UCSD-AML1 (cell line): ENCODE measurements at regions not wholly inside any gene's neighbourhood (a gene's known extent, or its start where the extent isn't known, plus 50 kb on each side); places are given as distances from the start of the nearest gene placed in this dataset.
"Not testable (repeated sequence)": the region's sequence is repeated elsewhere in the genome, so short reads cannot be mapped to it uniquely, and the experiment has no call there.

Source experiments
- DNase-seq: peaks from one replicate; lab custom pipeline; 2025; ENCODE audit not compliant: unreplicated experiment; lab: John Stamatoyannopoulos, UW

DNA sequence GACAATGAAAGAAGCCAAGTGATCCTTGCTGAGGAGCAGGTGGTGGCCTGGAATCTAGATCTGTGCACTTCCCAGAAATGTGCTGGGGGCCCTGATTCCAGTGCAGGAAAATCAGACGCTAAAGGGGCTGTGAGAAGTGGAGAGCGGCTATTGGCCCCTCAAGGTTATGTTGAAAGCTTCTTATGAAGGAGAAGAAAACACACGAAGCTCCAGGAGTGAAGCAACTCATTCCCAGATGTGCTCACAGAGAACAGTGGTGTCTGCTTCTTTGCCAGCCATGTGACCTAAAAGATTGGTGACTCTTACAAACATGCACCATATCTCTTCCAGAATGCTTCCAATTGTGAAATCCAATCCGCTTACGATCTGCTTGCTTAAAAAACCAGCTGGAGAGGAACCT lies 679.3 kb upstream of the IGFBP3 start:
- DNase-seq = no peak

DNA sequence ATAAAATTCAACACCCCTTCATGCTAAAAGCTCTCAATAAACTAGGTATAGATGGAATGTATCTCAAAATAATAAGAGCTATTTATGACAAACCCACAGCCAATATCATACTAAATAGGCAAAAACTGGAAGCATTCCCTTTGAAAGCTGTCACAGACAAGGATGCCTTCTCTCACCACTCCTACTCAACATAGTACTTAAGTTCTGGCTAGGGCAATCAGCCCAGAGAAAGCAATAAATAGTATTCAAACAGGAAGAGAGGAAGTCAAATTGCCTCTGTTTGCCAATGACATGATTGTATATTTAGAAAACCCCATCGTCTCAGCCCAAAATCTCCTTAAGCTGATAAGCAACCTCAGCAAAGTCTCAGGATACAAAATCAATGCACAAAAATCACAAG lies 673.8 kb upstream of the IGFBP3 start:
- not testable (repeated sequence) for DNase-seq

DNA sequence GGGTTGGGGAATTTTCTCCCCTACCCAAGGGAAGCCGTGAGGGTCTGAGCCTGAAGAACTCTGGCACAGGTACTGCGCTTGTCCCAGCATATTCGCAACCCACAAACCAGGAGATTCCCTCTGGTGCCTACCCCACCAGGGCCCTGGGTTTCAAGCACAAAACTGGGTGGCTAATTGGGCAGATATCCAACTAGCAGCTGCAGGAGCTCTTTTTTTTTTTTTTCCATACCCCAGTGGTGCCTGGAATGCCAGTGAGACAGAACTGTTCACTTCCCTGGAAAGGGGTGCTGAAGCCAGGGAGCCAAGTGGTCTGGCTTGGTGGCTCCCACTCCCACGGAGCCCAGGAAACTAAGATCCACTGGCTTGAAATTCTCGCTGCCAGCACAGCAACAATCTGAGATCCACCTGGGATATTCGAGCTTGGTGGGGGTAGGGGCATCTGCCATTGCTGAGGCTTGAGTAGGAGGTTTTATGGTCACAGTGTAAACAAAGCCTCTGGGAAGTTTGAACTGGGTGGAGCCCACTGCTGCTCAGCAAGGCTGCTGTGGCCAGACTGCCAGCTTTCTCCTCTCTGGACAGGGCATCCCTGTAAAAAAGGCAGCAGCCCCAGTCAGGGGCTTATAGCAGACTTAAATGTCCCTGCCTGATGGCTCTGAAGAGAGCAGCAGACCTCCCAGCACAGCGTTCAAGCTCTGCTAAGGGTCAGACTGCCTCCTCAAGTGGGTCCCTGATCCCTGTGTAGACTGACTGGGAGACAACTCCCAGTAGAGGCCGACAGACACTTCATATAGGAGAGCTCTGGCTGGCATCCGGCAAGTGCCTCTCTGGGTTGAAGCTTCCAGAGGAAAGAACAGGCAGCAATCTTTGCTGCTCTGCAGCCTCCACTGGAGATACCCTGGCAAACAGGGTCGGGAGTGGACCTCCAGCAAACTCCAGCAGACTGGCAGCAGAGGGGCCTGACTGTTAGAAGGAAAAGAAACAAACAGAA lies 670.1 kb upstream of the IGFBP3 start:
- DNase-seq = not testable (repeated sequence)

DNA sequence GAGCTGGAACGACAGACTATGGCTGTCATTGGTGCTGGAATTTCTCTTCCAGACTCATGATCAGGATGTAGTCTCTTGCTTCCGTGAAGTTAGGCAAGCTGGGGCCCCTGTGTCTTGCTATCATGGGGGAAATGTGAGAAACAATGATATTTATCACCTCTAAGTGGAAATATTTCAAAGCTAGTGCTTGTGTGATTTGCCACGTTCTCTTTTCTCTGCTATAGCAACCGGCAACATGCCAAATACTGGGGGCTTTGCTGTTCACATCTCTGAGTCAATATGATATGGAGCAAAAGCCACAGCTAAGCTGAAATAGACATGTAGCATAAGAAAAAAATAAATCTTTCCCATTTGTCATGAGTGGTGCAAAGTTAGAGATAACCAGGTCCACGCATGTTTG lies 668.2 kb upstream of the IGFBP3 start:
- DNase-seq = no peak

DNA sequence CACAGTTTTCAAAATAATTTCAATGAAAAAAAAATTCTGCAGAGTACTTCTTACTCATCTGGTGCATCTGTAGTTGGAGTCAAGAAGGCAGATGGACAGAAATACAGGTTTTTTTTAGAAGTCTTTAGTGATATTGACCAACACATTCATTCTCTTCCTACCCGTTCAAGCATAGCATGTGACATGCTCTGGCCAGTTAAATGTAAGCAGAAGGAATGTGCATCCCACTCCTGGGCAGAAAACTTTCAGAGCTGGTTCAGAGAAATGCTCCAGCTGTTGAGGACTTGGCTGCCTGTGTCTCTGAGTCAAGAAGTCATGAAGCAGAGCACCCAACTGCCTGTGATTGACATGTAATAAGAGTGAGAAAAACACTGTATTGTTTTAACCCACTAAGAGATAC lies 665.3 kb upstream of the IGFBP3 start:
- DNase-seq = no peak

DNA sequence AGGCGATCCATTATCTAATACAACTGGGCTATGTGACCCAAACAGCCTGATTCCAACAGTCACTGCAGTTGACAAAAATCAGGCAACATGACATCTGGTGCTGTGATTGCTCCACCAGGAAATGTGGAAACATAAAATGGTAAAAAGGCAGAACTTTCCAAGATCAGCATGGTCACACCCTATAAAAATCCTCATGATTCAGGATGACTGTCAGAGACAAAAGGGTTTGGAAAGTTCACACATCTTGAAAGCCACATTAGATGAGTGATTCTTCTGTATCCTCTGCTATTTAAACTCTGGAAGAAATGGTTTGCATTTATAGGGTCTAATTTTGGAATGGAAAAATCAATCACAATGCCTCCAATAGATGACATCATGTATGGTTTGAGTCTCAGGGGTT lies 662.6 kb upstream of the IGFBP3 start:
- DNase-seq = no peak

DNA sequence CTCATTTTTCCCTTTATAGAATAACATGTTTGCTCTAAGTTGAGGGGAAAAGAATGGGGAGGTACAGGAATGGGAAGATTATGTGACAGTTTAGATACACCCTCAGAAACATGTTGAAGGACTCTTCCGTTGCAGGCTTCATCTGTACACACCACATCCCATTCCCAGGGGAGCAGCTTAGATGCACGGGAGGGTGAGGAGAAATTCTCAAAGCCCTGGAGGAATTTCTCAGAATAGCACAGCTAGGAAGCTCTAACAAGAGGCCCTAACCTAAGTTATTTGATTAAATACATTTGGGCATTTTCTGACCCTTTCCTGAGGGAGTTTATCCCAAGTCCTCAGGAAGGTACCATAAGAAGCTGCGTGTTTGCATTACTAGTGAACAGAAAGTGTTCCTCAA lies 660.2 kb upstream of the IGFBP3 start:
- DNase-seq = no peak

DNA sequence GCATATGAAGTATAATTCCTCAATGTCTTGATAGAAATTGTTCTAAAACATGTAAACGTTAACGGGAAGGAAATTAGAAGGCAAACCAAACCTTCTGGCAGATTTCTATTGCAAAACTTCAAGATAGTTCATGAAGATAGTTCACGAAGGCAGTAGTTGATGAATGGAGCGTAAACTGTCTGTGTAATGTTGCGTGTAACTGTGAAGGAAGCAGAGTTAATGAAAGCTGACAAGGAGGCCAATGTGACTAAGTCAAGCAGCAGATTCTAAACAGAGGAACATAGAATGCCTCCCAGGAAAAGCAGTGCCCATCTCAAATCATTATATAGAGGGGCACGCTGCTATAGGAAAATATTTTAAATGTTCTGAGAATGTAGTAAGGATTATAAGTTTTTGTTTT lies 659.7 kb upstream of the IGFBP3 start:
- DNase-seq = no peak

DNA sequence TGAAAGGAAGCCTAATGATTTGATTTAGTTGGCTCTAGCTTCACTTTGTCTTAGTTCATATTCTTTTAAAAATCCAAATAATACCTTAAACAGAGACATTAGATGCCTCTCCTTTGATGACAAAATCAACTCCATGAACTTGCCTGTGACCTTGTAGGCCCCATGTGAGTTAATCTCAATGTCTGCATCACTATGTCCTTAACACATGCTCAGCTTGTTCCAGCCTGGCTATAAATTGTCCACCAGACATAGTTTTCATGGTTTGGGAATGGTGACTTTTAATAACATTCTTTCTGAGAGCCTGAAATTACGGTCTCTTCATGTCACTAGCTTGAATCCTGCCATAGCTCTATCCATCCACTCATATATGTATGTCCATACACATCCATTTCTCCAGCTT lies 656.3 kb upstream of the IGFBP3 start:
- DNase-seq = no peak

DNA sequence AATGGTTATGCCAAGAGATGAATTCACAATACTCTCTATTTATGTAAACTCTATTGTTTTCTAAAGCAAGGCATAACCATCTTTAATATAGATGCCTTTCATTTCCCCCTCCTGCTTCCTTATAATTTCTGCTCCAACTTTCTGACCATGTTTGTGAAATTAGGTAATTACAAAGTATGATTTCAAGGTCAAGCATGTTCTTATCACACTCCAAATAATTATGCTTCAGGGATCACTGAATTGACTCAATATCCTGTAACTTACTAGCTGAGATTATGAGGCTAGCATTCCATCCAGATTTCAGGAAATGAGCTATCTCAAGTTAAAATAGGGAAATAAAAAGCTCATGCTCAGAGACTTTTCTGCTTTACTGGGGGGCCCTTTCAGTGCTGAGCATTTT lies 655.9 kb upstream of the IGFBP3 start:
- no peak for DNase-seq

DNA sequence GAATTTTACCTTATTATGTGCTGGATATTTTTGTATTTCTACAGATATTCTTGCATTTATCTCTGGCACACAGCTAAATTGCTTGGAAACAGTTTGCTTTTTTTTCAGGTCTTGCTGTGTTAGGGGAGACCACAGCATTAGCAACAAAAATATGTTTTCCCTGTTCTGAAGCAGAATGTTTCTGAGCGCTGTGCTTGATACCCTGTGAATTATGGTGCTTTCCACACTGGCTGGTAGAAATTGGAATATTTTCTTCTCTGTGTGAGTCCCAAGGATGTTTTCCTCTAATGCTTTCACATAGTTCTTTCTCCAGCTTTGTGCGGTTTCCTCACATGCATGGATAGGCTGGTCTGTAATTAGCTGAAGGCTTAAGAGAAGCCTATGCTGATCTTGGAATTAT lies 651.6 kb upstream of the IGFBP3 start:
- no peak for DNase-seq

DNA sequence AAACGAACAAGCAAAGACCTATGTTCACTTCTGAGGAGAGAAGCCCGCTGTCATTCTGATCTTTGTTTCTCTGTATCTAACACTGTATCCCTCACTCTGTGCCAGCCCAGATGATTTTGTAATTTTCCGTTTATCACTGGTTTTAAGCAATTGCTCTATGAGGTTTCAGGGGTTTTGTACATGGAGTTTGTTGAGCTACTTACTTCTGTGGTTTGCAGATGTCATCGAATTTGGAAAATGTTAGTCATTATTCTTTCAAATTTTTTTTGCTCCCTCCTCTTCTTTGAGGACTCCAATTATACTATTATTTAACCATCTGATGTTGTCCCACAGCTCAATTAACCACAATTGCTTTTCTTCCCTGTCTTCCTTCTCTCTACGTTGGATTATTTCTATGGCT lies 650.9 kb upstream of the IGFBP3 start:
- no peak for DNase-seq

DNA sequence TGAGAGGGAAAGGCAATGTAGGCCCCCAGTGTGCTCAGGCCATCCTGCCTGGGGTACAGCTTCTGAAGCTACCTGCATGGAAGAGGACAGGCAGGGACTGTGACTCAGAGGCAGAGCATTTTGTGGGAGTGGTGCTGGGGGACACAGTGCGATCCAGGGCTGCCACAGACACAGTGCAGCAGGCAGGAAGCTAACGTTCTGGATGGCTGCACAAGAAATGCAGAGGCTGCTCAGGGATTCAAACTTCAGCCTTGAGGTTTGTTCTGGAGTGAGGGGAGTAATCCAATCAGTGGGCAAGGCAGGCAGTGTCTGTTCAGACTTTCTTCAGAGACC lies 648.0 kb upstream of the IGFBP3 start:
- DNase-seq = no peak

DNA sequence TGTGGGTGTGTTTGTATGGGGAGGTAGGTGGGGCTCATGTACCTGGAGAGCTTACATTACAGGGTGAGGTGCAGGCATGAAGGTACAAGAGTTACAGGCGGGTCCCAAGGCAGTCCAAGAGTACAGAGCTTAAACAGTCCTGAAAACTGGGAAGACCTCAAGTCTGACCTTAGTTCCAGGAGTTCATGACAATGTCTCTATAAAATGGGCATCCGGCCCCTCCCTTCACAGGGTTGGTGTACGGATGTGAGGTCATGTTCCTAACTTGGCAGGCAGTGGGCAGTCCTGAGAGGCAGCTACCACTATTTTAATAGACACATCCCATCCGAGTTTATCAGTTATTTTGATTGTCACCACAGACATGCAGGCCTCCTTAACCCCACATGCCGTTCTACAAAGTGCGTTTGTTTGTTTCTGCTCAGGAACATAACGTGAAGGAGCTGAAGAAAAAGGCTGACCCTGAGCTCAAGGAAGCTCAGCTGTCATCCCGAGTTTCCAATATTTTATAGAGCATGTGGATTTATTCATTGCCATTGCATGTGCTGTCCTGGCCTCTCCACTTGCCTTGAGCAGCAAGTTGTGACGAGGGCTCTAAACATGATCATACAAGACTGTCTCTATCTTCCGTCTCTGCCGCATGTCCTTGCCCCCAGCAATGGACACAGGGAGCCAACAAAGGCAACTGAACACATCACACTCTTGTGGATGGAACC lies 647.5 kb upstream of the IGFBP3 start:
- DNase-seq = no peak

DNA sequence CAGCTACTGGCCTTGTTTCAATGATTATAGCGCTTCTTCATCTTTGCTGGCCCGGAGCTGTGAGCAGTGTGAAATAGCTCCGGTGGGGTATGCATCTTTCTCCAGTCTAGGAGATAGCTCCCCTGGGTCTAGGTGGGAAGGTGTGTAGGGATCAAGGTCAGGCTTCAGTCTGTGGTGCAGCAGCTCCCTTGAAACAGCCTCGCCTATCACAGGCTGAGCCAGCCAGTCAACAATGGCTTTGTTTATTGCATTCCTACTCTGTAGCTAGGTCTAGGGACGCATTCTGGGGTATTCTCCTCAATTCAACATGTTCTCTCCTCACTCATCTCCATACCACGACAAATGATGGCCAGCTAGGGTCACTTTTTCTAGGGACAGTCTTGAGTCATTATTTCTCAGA lies 646.8 kb upstream of the IGFBP3 start:
- no peak for DNase-seq

DNA sequence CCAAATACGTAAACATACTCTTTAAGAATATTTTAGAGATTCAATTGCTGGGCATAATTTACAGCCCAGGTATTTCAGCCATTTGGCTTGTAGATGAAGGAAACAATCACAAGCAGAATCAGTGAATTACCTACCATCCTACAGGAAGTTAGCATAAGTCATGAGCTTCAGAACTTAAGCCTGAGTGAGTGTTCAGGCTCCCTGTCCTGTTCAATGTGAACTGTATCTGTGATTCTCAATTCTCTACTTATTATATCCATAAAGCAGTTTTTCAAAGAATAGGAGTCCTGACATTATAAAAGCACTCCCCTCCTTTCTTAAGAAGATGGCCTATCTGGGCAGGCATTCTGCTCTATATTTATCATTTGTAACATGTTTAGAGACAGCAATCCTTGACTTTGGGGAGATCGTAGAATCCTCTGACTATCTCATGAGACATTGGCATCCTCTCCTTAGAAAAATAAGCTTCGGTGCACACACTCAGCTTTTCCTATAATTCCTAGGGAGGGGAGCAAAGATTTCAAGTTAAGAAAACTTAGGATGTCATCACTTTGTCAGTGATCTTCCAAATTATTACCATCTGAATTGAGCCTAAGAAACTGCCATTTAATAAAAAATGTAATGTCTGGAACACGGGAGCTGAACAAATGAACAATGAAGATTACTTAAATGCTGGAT lies 645.2 kb upstream of the IGFBP3 start:
- no peak for DNase-seq

DNA sequence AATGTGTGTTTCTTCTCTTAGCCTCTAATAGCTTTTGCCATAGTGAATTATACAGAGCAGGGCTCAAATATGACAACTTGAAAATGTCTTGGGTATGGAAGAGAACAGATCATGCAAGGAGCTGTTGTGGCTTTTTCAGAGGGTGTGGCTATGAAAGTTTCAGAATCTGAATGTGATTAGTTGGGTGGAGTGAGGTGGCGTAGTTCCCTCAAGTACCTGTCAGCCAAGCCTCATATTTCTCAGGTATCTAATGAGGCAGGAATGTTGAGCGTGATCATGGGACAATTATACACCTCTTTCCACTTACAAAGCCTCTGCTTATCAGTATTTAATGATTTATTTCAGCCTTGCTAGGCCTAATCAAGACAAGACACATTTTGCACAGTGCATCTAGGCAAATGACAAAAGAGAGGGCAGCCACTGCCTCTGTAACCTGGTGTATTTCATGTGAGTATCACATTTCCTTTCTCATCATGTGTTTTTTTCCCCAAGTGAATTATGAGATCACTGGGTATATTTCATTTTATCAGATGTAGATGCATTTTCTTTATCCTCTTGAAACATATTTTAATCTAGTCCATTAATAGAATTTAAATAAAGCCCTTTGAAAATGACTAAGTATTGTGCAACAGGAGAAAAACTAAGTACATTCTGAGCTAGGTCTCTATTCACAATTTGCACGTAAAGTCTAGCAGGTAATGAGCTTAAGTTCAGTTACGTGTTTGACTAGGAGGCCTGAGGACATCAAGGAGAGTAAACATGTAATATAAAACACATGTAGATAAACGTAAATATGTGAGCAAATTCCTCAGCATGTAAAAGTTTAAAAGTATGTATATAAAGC lies 644.4 kb upstream of the IGFBP3 start:
- no peak for DNase-seq

DNA sequence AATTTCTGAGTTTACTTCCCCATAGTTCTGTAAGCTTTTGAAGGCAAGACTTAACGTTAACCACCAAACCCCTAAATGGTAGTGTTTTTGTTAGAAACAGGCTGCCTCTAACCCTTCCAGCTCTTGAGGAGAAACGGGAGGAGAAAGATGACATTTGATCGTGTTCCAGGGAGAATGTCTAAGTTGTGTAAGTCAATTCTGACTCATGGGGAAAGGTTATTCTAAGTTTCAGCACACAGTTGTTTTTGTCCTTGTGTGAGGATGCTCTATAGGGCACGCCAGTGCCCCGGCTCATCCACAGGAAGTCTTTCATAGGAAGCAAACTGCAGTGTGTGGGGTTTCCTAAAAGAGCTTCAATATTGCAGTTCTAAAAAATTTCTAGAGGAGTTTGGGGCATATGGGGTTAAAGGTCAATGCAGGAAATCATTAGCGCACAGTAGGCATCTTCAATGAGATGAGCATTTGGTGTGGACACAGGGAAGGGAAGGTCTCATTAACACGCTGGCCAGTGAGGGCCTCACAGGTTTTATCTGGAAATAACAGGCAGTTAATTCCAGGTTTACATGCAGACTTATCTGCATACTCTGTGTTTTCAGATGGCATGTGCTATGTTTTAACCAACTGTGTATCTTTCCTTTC lies 638.2 kb upstream of the IGFBP3 start:
- no peak for DNase-seq

DNA sequence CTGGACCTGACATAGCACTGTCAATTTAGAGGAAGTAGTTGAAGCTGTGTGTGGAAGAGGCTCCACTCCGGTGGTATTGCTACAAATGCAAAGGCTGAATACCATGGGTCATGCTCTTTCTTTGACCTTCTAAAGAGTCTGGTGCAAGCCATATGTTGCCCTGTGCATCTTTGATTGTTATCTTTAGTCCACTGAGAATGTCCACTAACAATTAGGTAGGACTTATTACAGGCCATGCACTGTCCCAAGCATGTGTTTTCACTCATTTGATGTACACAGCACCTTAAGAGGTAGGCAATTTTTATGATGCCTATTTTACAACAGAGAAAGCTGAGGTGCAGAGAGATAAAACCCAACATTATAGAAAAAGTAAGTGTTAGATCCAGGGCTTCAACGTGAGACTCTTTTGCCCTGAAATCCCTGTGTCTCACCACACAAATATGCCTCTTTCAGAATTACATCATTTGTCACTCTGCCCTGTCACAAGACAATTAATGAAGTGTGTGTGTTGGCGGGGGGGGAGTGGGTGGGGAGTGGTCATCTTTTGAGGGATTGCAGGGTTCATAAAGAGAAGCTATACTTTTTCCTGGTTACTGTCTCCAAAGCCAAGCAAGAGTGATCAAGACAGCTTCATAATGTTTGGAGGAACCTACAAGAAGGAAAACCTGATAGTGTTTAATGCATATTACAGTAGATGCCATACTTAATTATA lies 637.6 kb upstream of the IGFBP3 start:
- DNase-seq = no peak

DNA sequence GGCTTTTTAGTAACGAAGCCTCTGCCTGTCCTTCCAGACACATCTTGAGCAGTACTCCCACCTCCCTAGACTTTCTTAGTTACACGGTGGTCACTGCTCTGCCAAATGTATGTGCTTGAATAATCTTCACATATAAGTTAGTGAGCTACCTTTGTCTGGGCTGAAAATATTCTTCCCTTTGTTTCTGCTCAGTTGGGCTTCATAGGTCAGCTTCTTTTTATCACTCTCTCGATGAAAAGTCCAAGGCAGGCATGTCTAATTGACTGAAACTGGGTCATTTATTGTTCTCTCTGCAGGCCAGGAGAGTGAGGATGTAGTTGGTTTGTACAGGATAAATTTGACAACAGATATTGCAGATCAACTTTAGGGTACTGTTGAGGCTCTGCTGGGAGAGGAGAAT lies 636.7 kb upstream of the IGFBP3 start:
- DNase-seq = no peak
